GM12892 (cell line): ENCODE measurements at regions not wholly inside any gene's neighbourhood (a gene's known extent, or its start where the extent isn't known, plus 50 kb on each side); places are given as distances from the start of the nearest gene placed in this dataset.

Experiments used
- POLR2A ChIP-seq: IDR thresholded peaks from 2 replicates; pipeline ENCODE4 v1.6.1; 2011; ENCODE audit warnings: low read depth, low read length, control low read depth
- POLR2AphosphoS5 ChIP-seq: IDR thresholded peaks from 2 replicates; pipeline ENCODE4 v1.6.1; 2011; ENCODE audit warnings: low read depth, low read length, control low read depth
- TAF1 ChIP-seq: IDR thresholded peaks from 2 replicates; pipeline ENCODE4 v1.6.1; 2011; ENCODE audit warnings: low read depth, mild to moderate bottlenecking, control low read depth, low read length, borderline replicate concordance

GRCh38 chr16:75794426-75794825 is 68.1 kb upstream of the CPHXL start:
- no peak for TF ChIP-seq POLR2A
- no peak for TF ChIP-seq POLR2AphosphoS5
- no peak for TF ChIP-seq TAF1
